K562 (cell line): ENCODE measurements at regions not wholly inside any gene's neighbourhood (a gene's known extent, or its start where the extent isn't known, plus 50 kb on each side); places are given as distances from the start of the nearest gene placed in this dataset.

Source experiments
- ATAC-seq: fragments of 200-7000 bp; cut with Tn5 transposase; 3 replicates; pipeline ENCODE4 v1.9.1; 2020; ENCODE audit warnings: moderate library complexity
- BruUV-seq: library from RNA; stranded (reverse); fragments of 400-500 nt; replicated peaks from 2 replicates; lab custom pipeline; 2021; lab: Mats Ljungman, UMichigan
- CTCF ChIA-PET: fragments of 300-600 bp; formaldehyde crosslinking; extraction: SDS; loops from one replicate; lab custom pipeline; 2021; ENCODE audit warnings: low intra/inter-chr PET ratio; lab: Yijun Ruan, JAX
- POLR2A ChIA-PET: fragments of 300-600, 350-650 bp; sonication (Branson Sonifier 250); formaldehyde crosslinking; extraction: SDS; loops from one replicate; lab custom pipeline; 2021; ENCODE audit warnings: antibody characterized with exemption, inconsistent platforms; lab: Yijun Ruan, JAX
- DNase-seq, 4 experiments: peaks; one replicate each; pipeline versions ENCODE4 v3.0.0 to v3.0.0-alpha.2; 2011 to 2018; ENCODE audit warnings: low spot score in 3 of 4, mixed read lengths in 3 of 4; ENCODE audit errors: extremely low read depth in 1 of 4
- FAIRE-seq: peaks from 2 replicates; lab custom pipeline; 2011; peaks lifted over from hg19 to GRCh38; lab: Jason Lieb, UNC
- H2AFZ ChIP-seq: 2 replicates; pipeline ENCODE4 v1.6.0; 2011; ENCODE audit warnings: low read depth, low read length, control low read depth, inconsistent platforms
- H3K27ac ChIP-seq: fragments of 200-600 bp; 3 replicates; pipeline ENCODE4 v1.8.0; 2011; ENCODE audit warnings: low read depth, mild to moderate bottlenecking, control low read depth, inconsistent platforms, low read length, moderate library complexity, mixed read lengths; ENCODE audit errors: extremely low read depth
- H3K27me3 ChIP-seq, 2 experiments: fragments of 300-600 bp in 1 of 2; 2 replicates in 1 of 2; 3 replicates in 1 of 2; pipeline versions ENCODE4 v1.6.0 to v1.8.0; 2011; ENCODE audit warnings: inconsistent platforms in 2 of 2, low read length in 2 of 2, mild to moderate bottlenecking in 1 of 2, mixed read lengths in 1 of 2, moderate library complexity in 1 of 2; ENCODE audit not compliant: control insufficient read depth in 2 of 2, insufficient read depth in 2 of 2
- H3K36me3 ChIP-seq: fragments of 300-600 bp; 3 replicates; pipeline ENCODE4 v1.8.0; 2011; ENCODE audit warnings: mild to moderate bottlenecking, low read length, inconsistent platforms; ENCODE audit not compliant: control insufficient read depth, insufficient read depth
- H3K4me1 ChIP-seq, 2 experiments: fragments of 200-600 bp in 1 of 2; replicated peaks in 1 of 2; 2 replicates in 1 of 2; 3 replicates in 1 of 2; pipeline versions ENCODE4 v1.5.1 to v1.8.0; 2011; ENCODE audit warnings: inconsistent platforms in 2 of 2, low read length in 2 of 2, mild to moderate bottlenecking in 1 of 2, mixed read lengths in 1 of 2, moderate library complexity in 1 of 2; ENCODE audit not compliant: control insufficient read depth in 2 of 2, insufficient read depth in 2 of 2
- H3K4me2 ChIP-seq: 2 replicates; pipeline ENCODE4 v1.6.1; 2011; ENCODE audit warnings: low read length, control low read depth, inconsistent platforms, mixed read lengths; ENCODE audit not compliant: insufficient read depth
- H3K4me3 ChIP-seq: fragments of 200-600 bp; sonication (generic), shearing (Covaris generic); 2 replicates; pipeline ENCODE4 v1.5.1; 2016; ENCODE audit warnings: control low read depth, inconsistent platforms
- H3K79me2 ChIP-seq: fragments of 200-600 bp; 3 replicates; pipeline ENCODE4 v1.8.0; 2011; ENCODE audit warnings: low read length, inconsistent platforms; ENCODE audit not compliant: control insufficient read depth, insufficient read depth
- H3K9ac ChIP-seq, 2 experiments: 2 replicates each; pipeline versions ENCODE4 v1.6.0 to v1.6.1; 2011; ENCODE audit warnings: low read depth in 2 of 2, low read length in 2 of 2, control low read depth in 1 of 2, inconsistent platforms in 1 of 2, mild to moderate bottlenecking in 1 of 2, mixed read lengths in 1 of 2; ENCODE audit not compliant: insufficient read depth in 1 of 2
- H3K9me1 ChIP-seq: one replicate; pipeline ENCODE4 v1.6.0; 2011; ENCODE audit warnings: inconsistent platforms, mild to moderate bottlenecking, low read length, moderate library complexity; ENCODE audit not compliant: control insufficient read depth, insufficient read depth
- H3K9me3 ChIP-seq: replicated peaks from 2 replicates; pipeline ENCODE4 v1.5.1; 2011; ENCODE audit warnings: low read depth, low read length, inconsistent platforms; ENCODE audit not compliant: control insufficient read depth, insufficient read depth
- H4K20me1 ChIP-seq: replicated peaks from 2 replicates; pipeline ENCODE4 v1.6.1; 2011; ENCODE audit warnings: low read length, inconsistent platforms, mixed read lengths; ENCODE audit not compliant: control insufficient read depth, insufficient read depth
- CBFA2T3 ChIP-seq: fragments of 450-650 bp; IDR thresholded peaks from 2 replicates; pipeline ENCODE4 v1.6.1; 2017
- EP400 ChIP-seq: fragments of 450-650 bp; IDR thresholded peaks from 2 replicates; pipeline ENCODE4 v1.6.1; 2017; ENCODE audit warnings: antibody characterized with exemption, mild to moderate bottlenecking, moderate library complexity
- STAT5B ChIP-seq: fragments of 250-450 bp; sonication (Bioruptor Pico); IDR thresholded peaks from 2 replicates; pipeline ENCODE4 v1.8.0; 2021; ENCODE audit warnings: mild to moderate bottlenecking, inconsistent platforms
- WGBS: fragments of 100-300 bp; shearing (Covaris generic); methylation state at CpG from one replicate; pipeline ENCODE4 v1.1.6; 2016; ENCODE audit warnings: low coverage, mixed read lengths; ENCODE audit not compliant: insufficient coverage; ENCODE audit errors: missing lambda C conversion rate; 5-methylcytosine and 5-hydroxymethylcytosine counted together
- in situ Hi-C: fragments of 300-500 bp; cut with MboI; formaldehyde crosslinking; loops from 4 replicates; pipeline ENCODE4 v1.15.0; 2018; ENCODE audit warnings: inconsistent platforms, mixed read lengths
- intact Hi-C: fragments of 100-400 bp; cut with micrococcal nuclease; formaldehyde crosslinking; loops from 2 replicates; pipeline ENCODE4 v1.14.2; 2022
- TF ChIP-seq, protein P1 (sequence below): fragments of 450-650 bp; IDR thresholded peaks from 2 replicates; pipeline ENCODE4 v1.6.1; 2016; ENCODE audit warnings: mild to moderate bottlenecking, moderate library complexity

DNA sequence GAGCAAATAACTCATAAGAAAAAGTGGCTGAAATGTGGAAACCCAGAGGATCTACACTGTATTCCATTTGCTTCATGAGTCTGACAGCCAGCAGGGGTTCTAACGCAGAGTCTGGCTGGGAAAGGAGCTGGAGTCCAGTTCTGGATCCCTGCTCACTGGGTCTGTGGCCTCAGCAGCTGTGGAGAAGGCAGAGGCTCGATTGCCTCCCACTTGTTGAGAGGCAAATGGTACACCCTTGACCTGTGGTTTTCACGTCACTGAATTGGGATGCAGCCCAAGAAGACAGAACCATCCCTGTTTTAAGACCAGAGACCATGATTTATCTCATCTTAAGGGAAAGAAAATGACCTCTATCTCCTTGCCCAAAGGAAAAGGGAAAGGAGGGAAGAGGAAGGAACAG lies 147.0 kb upstream of the NOCT start:
- FAIRE-seq, result no peak
- in situ Hi-C loops, result loop anchor here (25.0 kb wide), 2 partner anchors 831 to 1131 kb away; no protein-coding TSS in a partner anchor
- no peak overlapping the region for H3K4me3 ChIP-seq
- intact Hi-C loops, result no loop called here
- H3K4me2 ChIP-seq, result no peak overlapping the region
- ChIA-PET CTCF (no interaction called here), POLR2A (no interaction called here)
- no peak overlapping the region for H3K9ac ChIP-seq
- no peaks in the 10 kb centered on the region for H3K9me1 ChIP-seq
- no peaks in the 10 kb centered on the region; a peak in 1 of 5 replicates for H3K4me1 ChIP-seq
- H3K36me3 ChIP-seq, result no peaks in the 10 kb centered on the region
- BruUV-seq, result no TSS peak
- H3K27ac ChIP-seq, result no peak overlapping the region
- peaks cover 5 to 32% of the 10 kb centered on the region in 2 experiments for H3K27me3 ChIP-seq
- 0% methylated on average over 3 of the region's 3 CpGs for WGBS
- DNase-seq, result no peak
- H4K20me1 ChIP-seq, result no peaks in the 10 kb centered on the region
- H3K79me2 ChIP-seq, result no peaks in the 10 kb centered on the region
- no peaks in the 10 kb centered on the region for H3K9me3 ChIP-seq
- no peak overlapping the region for H2AFZ ChIP-seq
- ATAC-seq, result no peak
- no peak for TF ChIP-seq STAT5B
- TF ChIP-seq, protein P1, sequence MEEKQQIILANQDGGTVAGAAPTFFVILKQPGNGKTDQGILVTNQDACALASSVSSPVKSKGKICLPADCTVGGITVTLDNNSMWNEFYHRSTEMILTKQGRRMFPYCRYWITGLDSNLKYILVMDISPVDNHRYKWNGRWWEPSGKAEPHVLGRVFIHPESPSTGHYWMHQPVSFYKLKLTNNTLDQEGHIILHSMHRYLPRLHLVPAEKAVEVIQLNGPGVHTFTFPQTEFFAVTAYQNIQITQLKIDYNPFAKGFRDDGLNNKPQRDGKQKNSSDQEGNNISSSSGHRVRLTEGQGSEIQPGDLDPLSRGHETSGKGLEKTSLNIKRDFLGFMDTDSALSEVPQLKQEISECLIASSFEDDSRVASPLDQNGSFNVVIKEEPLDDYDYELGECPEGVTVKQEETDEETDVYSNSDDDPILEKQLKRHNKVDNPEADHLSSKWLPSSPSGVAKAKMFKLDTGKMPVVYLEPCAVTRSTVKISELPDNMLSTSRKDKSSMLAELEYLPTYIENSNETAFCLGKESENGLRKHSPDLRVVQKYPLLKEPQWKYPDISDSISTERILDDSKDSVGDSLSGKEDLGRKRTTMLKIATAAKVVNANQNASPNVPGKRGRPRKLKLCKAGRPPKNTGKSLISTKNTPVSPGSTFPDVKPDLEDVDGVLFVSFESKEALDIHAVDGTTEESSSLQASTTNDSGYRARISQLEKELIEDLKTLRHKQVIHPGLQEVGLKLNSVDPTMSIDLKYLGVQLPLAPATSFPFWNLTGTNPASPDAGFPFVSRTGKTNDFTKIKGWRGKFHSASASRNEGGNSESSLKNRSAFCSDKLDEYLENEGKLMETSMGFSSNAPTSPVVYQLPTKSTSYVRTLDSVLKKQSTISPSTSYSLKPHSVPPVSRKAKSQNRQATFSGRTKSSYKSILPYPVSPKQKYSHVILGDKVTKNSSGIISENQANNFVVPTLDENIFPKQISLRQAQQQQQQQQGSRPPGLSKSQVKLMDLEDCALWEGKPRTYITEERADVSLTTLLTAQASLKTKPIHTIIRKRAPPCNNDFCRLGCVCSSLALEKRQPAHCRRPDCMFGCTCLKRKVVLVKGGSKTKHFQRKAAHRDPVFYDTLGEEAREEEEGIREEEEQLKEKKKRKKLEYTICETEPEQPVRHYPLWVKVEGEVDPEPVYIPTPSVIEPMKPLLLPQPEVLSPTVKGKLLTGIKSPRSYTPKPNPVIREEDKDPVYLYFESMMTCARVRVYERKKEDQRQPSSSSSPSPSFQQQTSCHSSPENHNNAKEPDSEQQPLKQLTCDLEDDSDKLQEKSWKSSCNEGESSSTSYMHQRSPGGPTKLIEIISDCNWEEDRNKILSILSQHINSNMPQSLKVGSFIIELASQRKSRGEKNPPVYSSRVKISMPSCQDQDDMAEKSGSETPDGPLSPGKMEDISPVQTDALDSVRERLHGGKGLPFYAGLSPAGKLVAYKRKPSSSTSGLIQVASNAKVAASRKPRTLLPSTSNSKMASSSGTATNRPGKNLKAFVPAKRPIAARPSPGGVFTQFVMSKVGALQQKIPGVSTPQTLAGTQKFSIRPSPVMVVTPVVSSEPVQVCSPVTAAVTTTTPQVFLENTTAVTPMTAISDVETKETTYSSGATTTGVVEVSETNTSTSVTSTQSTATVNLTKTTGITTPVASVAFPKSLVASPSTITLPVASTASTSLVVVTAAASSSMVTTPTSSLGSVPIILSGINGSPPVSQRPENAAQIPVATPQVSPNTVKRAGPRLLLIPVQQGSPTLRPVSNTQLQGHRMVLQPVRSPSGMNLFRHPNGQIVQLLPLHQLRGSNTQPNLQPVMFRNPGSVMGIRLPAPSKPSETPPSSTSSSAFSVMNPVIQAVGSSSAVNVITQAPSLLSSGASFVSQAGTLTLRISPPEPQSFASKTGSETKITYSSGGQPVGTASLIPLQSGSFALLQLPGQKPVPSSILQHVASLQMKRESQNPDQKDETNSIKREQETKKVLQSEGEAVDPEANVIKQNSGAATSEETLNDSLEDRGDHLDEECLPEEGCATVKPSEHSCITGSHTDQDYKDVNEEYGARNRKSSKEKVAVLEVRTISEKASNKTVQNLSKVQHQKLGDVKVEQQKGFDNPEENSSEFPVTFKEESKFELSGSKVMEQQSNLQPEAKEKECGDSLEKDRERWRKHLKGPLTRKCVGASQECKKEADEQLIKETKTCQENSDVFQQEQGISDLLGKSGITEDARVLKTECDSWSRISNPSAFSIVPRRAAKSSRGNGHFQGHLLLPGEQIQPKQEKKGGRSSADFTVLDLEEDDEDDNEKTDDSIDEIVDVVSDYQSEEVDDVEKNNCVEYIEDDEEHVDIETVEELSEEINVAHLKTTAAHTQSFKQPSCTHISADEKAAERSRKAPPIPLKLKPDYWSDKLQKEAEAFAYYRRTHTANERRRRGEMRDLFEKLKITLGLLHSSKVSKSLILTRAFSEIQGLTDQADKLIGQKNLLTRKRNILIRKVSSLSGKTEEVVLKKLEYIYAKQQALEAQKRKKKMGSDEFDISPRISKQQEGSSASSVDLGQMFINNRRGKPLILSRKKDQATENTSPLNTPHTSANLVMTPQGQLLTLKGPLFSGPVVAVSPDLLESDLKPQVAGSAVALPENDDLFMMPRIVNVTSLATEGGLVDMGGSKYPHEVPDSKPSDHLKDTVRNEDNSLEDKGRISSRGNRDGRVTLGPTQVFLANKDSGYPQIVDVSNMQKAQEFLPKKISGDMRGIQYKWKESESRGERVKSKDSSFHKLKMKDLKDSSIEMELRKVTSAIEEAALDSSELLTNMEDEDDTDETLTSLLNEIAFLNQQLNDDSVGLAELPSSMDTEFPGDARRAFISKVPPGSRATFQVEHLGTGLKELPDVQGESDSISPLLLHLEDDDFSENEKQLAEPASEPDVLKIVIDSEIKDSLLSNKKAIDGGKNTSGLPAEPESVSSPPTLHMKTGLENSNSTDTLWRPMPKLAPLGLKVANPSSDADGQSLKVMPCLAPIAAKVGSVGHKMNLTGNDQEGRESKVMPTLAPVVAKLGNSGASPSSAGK, result no peak
- TF ChIP-seq CBFA2T3, result no peak
- TF ChIP-seq EP400, result no peak
